Breast epithelium (tissue), 3 donors: ENCODE measurements at regions not wholly inside any gene's neighbourhood (a gene's known extent, or its start where the extent isn't known, plus 50 kb on each side); places are given as distances from the start of the nearest gene placed in this dataset.

Experiments
- POLR2A ChIP-seq: fragments of 450-650 bp; IDR thresholded peaks from one replicate; pipeline ENCODE4 v1.6.1; 2016; ENCODE audit warnings: antibody characterized with exemption, mild to moderate bottlenecking, moderate library complexity
- TF ChIP-seq, protein P1 (sequence below), 3 donors: fragments of 450-650 bp; IDR thresholded peaks; one replicate each; pipeline ENCODE4 v1.5.1; 2016 to 2017; ENCODE audit warnings: antibody characterized with exemption in 3 of 3, mild to moderate bottlenecking in 3 of 3, moderate library complexity in 3 of 3

DNA sequence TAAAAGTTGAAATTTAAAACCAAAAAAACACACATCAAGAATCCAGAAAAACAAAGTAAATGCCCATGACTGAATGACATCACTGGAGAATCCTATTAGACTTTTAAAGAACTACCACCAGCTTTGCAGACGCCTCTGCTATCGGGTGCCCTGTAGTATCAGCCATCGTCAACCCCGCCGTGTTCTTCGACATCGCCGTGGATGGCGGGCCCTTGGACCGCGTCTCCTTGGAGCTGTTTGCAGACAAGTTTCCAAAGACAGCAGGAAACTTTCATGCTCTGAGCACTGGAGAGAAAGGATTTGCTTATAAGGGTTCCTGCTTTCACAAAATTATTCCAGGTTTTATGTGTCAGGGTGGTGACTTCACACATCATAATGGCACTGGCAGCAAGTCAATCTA lies 201.9 kb downstream of the DMAC1 start:
- TF ChIP-seq, protein P1, sequence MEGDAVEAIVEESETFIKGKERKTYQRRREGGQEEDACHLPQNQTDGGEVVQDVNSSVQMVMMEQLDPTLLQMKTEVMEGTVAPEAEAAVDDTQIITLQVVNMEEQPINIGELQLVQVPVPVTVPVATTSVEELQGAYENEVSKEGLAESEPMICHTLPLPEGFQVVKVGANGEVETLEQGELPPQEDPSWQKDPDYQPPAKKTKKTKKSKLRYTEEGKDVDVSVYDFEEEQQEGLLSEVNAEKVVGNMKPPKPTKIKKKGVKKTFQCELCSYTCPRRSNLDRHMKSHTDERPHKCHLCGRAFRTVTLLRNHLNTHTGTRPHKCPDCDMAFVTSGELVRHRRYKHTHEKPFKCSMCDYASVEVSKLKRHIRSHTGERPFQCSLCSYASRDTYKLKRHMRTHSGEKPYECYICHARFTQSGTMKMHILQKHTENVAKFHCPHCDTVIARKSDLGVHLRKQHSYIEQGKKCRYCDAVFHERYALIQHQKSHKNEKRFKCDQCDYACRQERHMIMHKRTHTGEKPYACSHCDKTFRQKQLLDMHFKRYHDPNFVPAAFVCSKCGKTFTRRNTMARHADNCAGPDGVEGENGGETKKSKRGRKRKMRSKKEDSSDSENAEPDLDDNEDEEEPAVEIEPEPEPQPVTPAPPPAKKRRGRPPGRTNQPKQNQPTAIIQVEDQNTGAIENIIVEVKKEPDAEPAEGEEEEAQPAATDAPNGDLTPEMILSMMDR (IDR thresholded peaks at IDR 0.05): no peak
- no peak for TF ChIP-seq POLR2A
